K562 (cell line): ENCODE measurements at regions not wholly inside any gene's neighbourhood (a gene's known extent, or its start where the extent isn't known, plus 50 kb on each side); places are given as distances from the start of the nearest gene placed in this dataset.

Experiments used
- ATAC-seq: fragments of 200-7000 bp; cut with Tn5 transposase; 3 replicates; pipeline ENCODE4 v1.9.1; 2020; ENCODE audit warnings: moderate library complexity
- BruUV-seq: library from RNA; stranded (reverse); fragments of 400-500 nt; replicated peaks from 2 replicates; lab custom pipeline; 2021; lab: Mats Ljungman, UMichigan
- CTCF ChIA-PET: fragments of 300-600 bp; formaldehyde crosslinking; extraction: SDS; loops from one replicate; lab custom pipeline; 2021; ENCODE audit warnings: low intra/inter-chr PET ratio; lab: Yijun Ruan, JAX
- POLR2A ChIA-PET: fragments of 300-600, 350-650 bp; sonication (Branson Sonifier 250); formaldehyde crosslinking; extraction: SDS; loops from one replicate; lab custom pipeline; 2021; ENCODE audit warnings: antibody characterized with exemption, inconsistent platforms; lab: Yijun Ruan, JAX
- DNase-seq, 4 experiments: peaks; one replicate each; pipeline versions ENCODE4 v3.0.0 to v3.0.0-alpha.2; 2011 to 2018; ENCODE audit warnings: low spot score in 3 of 4, mixed read lengths in 3 of 4; ENCODE audit errors: extremely low read depth in 1 of 4
- FAIRE-seq: peaks from 2 replicates; lab custom pipeline; 2011; peaks lifted over from hg19 to GRCh38; lab: Jason Lieb, UNC
- H2AFZ ChIP-seq: 2 replicates; pipeline ENCODE4 v1.6.0; 2011; ENCODE audit warnings: low read depth, low read length, control low read depth, inconsistent platforms
- H3K27ac ChIP-seq: fragments of 200-600 bp; 3 replicates; pipeline ENCODE4 v1.8.0; 2011; ENCODE audit warnings: low read depth, mild to moderate bottlenecking, control low read depth, inconsistent platforms, low read length, moderate library complexity, mixed read lengths; ENCODE audit errors: extremely low read depth
- H3K27me3 ChIP-seq, 2 experiments: fragments of 300-600 bp in 1 of 2; 2 replicates in 1 of 2; 3 replicates in 1 of 2; pipeline versions ENCODE4 v1.6.0 to v1.8.0; 2011; ENCODE audit warnings: inconsistent platforms in 2 of 2, low read length in 2 of 2, mild to moderate bottlenecking in 1 of 2, mixed read lengths in 1 of 2, moderate library complexity in 1 of 2; ENCODE audit not compliant: control insufficient read depth in 2 of 2, insufficient read depth in 2 of 2
- H3K36me3 ChIP-seq: fragments of 300-600 bp; 3 replicates; pipeline ENCODE4 v1.8.0; 2011; ENCODE audit warnings: mild to moderate bottlenecking, low read length, inconsistent platforms; ENCODE audit not compliant: control insufficient read depth, insufficient read depth
- H3K4me1 ChIP-seq, 2 experiments: fragments of 200-600 bp in 1 of 2; replicated peaks in 1 of 2; 2 replicates in 1 of 2; 3 replicates in 1 of 2; pipeline versions ENCODE4 v1.5.1 to v1.8.0; 2011; ENCODE audit warnings: inconsistent platforms in 2 of 2, low read length in 2 of 2, mild to moderate bottlenecking in 1 of 2, mixed read lengths in 1 of 2, moderate library complexity in 1 of 2; ENCODE audit not compliant: control insufficient read depth in 2 of 2, insufficient read depth in 2 of 2
- H3K4me2 ChIP-seq: 2 replicates; pipeline ENCODE4 v1.6.1; 2011; ENCODE audit warnings: low read length, control low read depth, inconsistent platforms, mixed read lengths; ENCODE audit not compliant: insufficient read depth
- H3K4me3 ChIP-seq: fragments of 200-600 bp; sonication (generic), shearing (Covaris generic); 2 replicates; pipeline ENCODE4 v1.5.1; 2016; ENCODE audit warnings: control low read depth, inconsistent platforms
- H3K79me2 ChIP-seq: fragments of 200-600 bp; 3 replicates; pipeline ENCODE4 v1.8.0; 2011; ENCODE audit warnings: low read length, inconsistent platforms; ENCODE audit not compliant: control insufficient read depth, insufficient read depth
- H3K9ac ChIP-seq, 2 experiments: 2 replicates each; pipeline versions ENCODE4 v1.6.0 to v1.6.1; 2011; ENCODE audit warnings: low read depth in 2 of 2, low read length in 2 of 2, control low read depth in 1 of 2, inconsistent platforms in 1 of 2, mild to moderate bottlenecking in 1 of 2, mixed read lengths in 1 of 2; ENCODE audit not compliant: insufficient read depth in 1 of 2
- H3K9me1 ChIP-seq: one replicate; pipeline ENCODE4 v1.6.0; 2011; ENCODE audit warnings: inconsistent platforms, mild to moderate bottlenecking, low read length, moderate library complexity; ENCODE audit not compliant: control insufficient read depth, insufficient read depth
- H3K9me3 ChIP-seq: replicated peaks from 2 replicates; pipeline ENCODE4 v1.5.1; 2011; ENCODE audit warnings: low read depth, low read length, inconsistent platforms; ENCODE audit not compliant: control insufficient read depth, insufficient read depth
- H4K20me1 ChIP-seq: replicated peaks from 2 replicates; pipeline ENCODE4 v1.6.1; 2011; ENCODE audit warnings: low read length, inconsistent platforms, mixed read lengths; ENCODE audit not compliant: control insufficient read depth, insufficient read depth
- C11orf30 ChIP-seq: fragments of 450-650 bp; IDR thresholded peaks from 2 replicates; pipeline ENCODE4 v1.6.1; 2016; ENCODE audit warnings: low read depth, mild to moderate bottlenecking
- CEBPG ChIP-seq, 3 experiments: fragments of 200-800 bp in 1 of 3; sonication (Bioruptor generic) in 1 of 3; sonication (generic) in 1 of 3; formaldehyde crosslinking in 1 of 3; IDR thresholded peaks in 2 of 3; conservative IDR thresholded peaks in 1 of 3; 2 replicates each; pipeline versions ENCODE4 v1.6.1 to v1.8.0; 2016 to 2022; ENCODE audit warnings: missing compliant biosample characterization in 2 of 3, missing genetic modification characterization in 2 of 3, mild to moderate bottlenecking in 1 of 3, missing genetic modification reagents in 1 of 3
- CREB5 ChIP-seq: fragments of 250-450 bp; sonication (Bioruptor Pico); IDR thresholded peaks from 2 replicates; pipeline ENCODE4 v1.5.0; 2020; ENCODE audit warnings: mild to moderate bottlenecking
- MAFF ChIP-seq: IDR thresholded peaks from 2 replicates; pipeline ENCODE4 v1.6.1; 2012; ENCODE audit warnings: low read length, improper control_type of control experiment
- MAFG ChIP-seq: fragments of 450-650 bp; conservative IDR thresholded peaks from 2 replicates; pipeline ENCODE4 v1.6.1; 2016; ENCODE audit warnings: missing genetic modification characterization, missing compliant biosample characterization
- ZNF316 ChIP-seq: fragments of 450-650 bp; IDR thresholded peaks from 2 replicates; pipeline ENCODE4 v1.6.1; 2016
- WGBS: fragments of 100-300 bp; shearing (Covaris generic); methylation state at CpG from one replicate; pipeline ENCODE4 v1.1.6; 2016; ENCODE audit warnings: low coverage, mixed read lengths; ENCODE audit not compliant: insufficient coverage; ENCODE audit errors: missing lambda C conversion rate; 5-methylcytosine and 5-hydroxymethylcytosine counted together
- in situ Hi-C: fragments of 300-500 bp; cut with MboI; formaldehyde crosslinking; loops from 4 replicates; pipeline ENCODE4 v1.15.0; 2018; ENCODE audit warnings: inconsistent platforms, mixed read lengths
- intact Hi-C: fragments of 100-400 bp; cut with micrococcal nuclease; formaldehyde crosslinking; loops from 2 replicates; pipeline ENCODE4 v1.14.2; 2022

- ChIA-PET CTCF (interaction anchor here (1.1 to 4.6 kb wide), 5 partner anchors 150 to 448 kb away, joined by 3 to 104 read pairs (median 5); partner anchors contain the start of gene FAM3C), POLR2A (interaction anchor here (0.6 to 1.6 kb wide), 4 partner anchors 11 to 595 kb away, joined by 3 to 6 read pairs (median 3); no protein-coding TSS in a partner anchor)
- Histone ChIP-seq H4K20me1 (no peaks in the 10 kb centered on the region), H3K4me1 (no peaks in the 10 kb centered on the region), H3K9ac (no peak overlapping the region), H3K27me3 (no peaks in the 10 kb centered on the region), H3K4me3 (no peak overlapping the region), H3K9me1 (no peaks in the 10 kb centered on the region), H3K27ac (no peak overlapping the region), H2AFZ (no peak overlapping the region), H3K9me3 (no peaks in the 10 kb centered on the region), H3K79me2 (no peaks in the 10 kb centered on the region), H3K4me2 (no peak overlapping the region), H3K36me3 (no peaks in the 10 kb centered on the region)
- no peak for DNase-seq
- no peak for ATAC-seq
- intact Hi-C loops = loop anchor here (1.0 to 10.0 kb wide), 6 partner anchors 180 to 755 kb away; partner anchors contain the start of gene CPED1
- FAIRE-seq = no peak
- no TSS peak for BruUV-seq
- WGBS = 1% methylated on average over 4 of the region's 4 CpGs
- no peak for TF ChIP-seq CREB5 (CRISPR knock-in tag)
- TF ChIP-seq MAFF = peak; percentile 32
- TF ChIP-seq C11orf30 = peak; percentile 56
- no peak for TF ChIP-seq CEBPG (CRISPR knock-in tag; IDR thresholded peaks at IDR 0.05)
- TF ChIP-seq CEBPG (tag; conservative IDR thresholded peaks at IDR 0.05 in 1 of 2, IDR thresholded peaks at IDR 0.05 in 1 of 2) = 0 out of 4 replicates have a peak, but pooled peaks of 1 of the 2 experiments have one; percentile 9
- TF ChIP-seq ZNF316 = peak; percentile 41
- peak; percentile 44 for TF ChIP-seq MAFG (tag)
- in situ Hi-C loops = loop anchor here (5.0 to 25.0 kb wide), 2 partner anchors 185 to 760 kb away; no protein-coding TSS in a partner anchor
Observed at GRCh38 chr7:121546632-121547543, 150.8 kb upstream of the FAM3C start.
